ENCODE measurements at regions not wholly inside any gene's neighbourhood (a gene's known extent, or its start where the extent isn't known, plus 50 kb on each side); places are given as distances from the start of the nearest gene placed in this dataset.

GRCh38 chr1:54480525-54480848 lies 67.5 kb upstream of the ACOT11 start:
- Histone ChIP-seq H3K9me3 (ENCODE audit: control insufficient read depth, insufficient read depth, low read depth, low read length) (no peaks in the 10 kb centered on the region), H3K4me1 (ENCODE audit: control insufficient read depth, insufficient read depth, low read length) (no peaks in the 10 kb centered on the region), H3K4me3 (ENCODE audit: low read depth, low read length) (no peak overlapping the region), H3K36me3 (ENCODE audit: control insufficient read depth in 2 of 2, insufficient read depth in 1 of 2, low read length in 2 of 2) (no peaks in the 10 kb centered on the region), H3K27ac (ENCODE audit: extremely low read depth, low read depth, low read length) (no peak overlapping the region)
- POLR2A ChIA-PET, result no interaction called here
- TF ChIP-seq BCL11A (tag by site-specific recombination; IDR thresholded peaks at IDR 0.05; ENCODE audit: low read depth) (no peak), REST (tag by site-specific recombination; IDR thresholded peaks at IDR 0.05) (no peak), ZIC2 (tag by site-specific recombination; IDR thresholded peaks at IDR 0.05) (peak; percentile 59), ZNF555 (tag by site-specific recombination; conservative IDR thresholded peaks at IDR 0.05) (no peak), ZNF76 (tag by site-specific recombination; IDR thresholded peaks at IDR 0.05; ENCODE audit: borderline replicate concordance, low read depth) (no peak), ZNF843 (tag by site-specific recombination; IDR thresholded peaks at IDR 0.05) (no peak), GLIS1 (tag by site-specific recombination; IDR thresholded peaks at IDR 0.05) (0 out of 2 replicates have a peak, but pooled peaks have one; percentile 25)
- CTCF ChIA-PET, result interaction anchor here (0.7 to 1.1 kb wide), 3 partner anchors 9 to 342 kb away, joined by 3 to 4 read pairs (median 3); no protein-coding TSS in a partner anchor

GRCh38 chr1:54479841-54480524 lies 68.0 kb upstream of the ACOT11 start:
- CTCF ChIA-PET, result interaction anchor here (0.6 to 1.1 kb wide), 2 partner anchors 9 to 313 kb away, joined by 3 to 4 read pairs; no protein-coding TSS in a partner anchor
- no peaks in the 10 kb centered on the region for H3K36me3 ChIP-seq (ENCODE audit: control insufficient read depth in 2 of 2, insufficient read depth in 1 of 2, low read length in 2 of 2)
- no peak for TF ChIP-seq ZNF747 (tag by site-specific recombination; IDR thresholded peaks at IDR 0.05)
- TF ChIP-seq ZBTB6 (tag by site-specific recombination; IDR thresholded peaks at IDR 0.05), result no peak
- no peak for TF ChIP-seq ZNF610 (tag by site-specific recombination; IDR thresholded peaks at IDR 0.05; ENCODE audit: borderline replicate concordance)
- no peak for TF ChIP-seq ZNF560 (tag by site-specific recombination; IDR thresholded peaks at IDR 0.05; ENCODE audit: borderline replicate concordance)
- TF ChIP-seq MEIS1 (CRISPR knock-in tag; IDR thresholded peaks at IDR 0.05; ENCODE audit: borderline replicate concordance), result no peak
- TF ChIP-seq ZBTB26 (tag by site-specific recombination; optimal IDR thresholded peaks at IDR 0.05), result no peak
- no peak overlapping the region for H3K27ac ChIP-seq (ENCODE audit: extremely low read depth, low read depth, low read length)
- POLR2A ChIA-PET, result interaction anchor here (0.8 kb wide), 1 partner anchor 73 kb away, joined by 6 read pairs; no protein-coding TSS in a partner anchor
- no peaks in the 10 kb centered on the region for H3K9me3 ChIP-seq (ENCODE audit: control insufficient read depth, insufficient read depth, low read depth, low read length)
- no peak overlapping the region for H3K4me3 ChIP-seq (ENCODE audit: low read depth, low read length)
- H3K4me1 ChIP-seq (ENCODE audit: control insufficient read depth, insufficient read depth, low read length), result no peaks in the 10 kb centered on the region

GRCh38 chr1:54479251-54479650 lies 68.8 kb upstream of the ACOT11 start:
- H3K27ac ChIP-seq (ENCODE audit: extremely low read depth, low read depth, low read length), result no peak overlapping the region
- H3K9me3 ChIP-seq (ENCODE audit: control insufficient read depth, insufficient read depth, low read depth, low read length), result no peaks in the 10 kb centered on the region
- POLR2A ChIA-PET, result no interaction called here
- no peaks in the 10 kb centered on the region for H3K36me3 ChIP-seq (ENCODE audit: control insufficient read depth in 2 of 2, insufficient read depth in 1 of 2, low read length in 2 of 2)
- no peaks in the 10 kb centered on the region for H3K4me1 ChIP-seq (ENCODE audit: control insufficient read depth, insufficient read depth, low read length)
- CTCF ChIA-PET, result interaction anchor here (0.6 to 1.1 kb wide), 2 partner anchors 10 to 314 kb away, joined by 3 to 4 read pairs; no protein-coding TSS in a partner anchor
- no peak overlapping the region for H3K4me3 ChIP-seq (ENCODE audit: low read depth, low read length)
- no peak for TF ChIP-seq ZNF292 (tag by site-specific recombination; IDR thresholded peaks at IDR 0.05; ENCODE audit: borderline replicate concordance, low read depth)
- TF ChIP-seq ZNF239 (tag by site-specific recombination; IDR thresholded peaks at IDR 0.05), result no peak
- no peak for TF ChIP-seq ZNF791 (tag by site-specific recombination; IDR thresholded peaks at IDR 0.05)
- TF ChIP-seq ZNF2 (tag by site-specific recombination; IDR thresholded peaks at IDR 0.05), result no peak
- no peak for TF ChIP-seq ZNF785 (tag by site-specific recombination; IDR thresholded peaks at IDR 0.05)
- TF ChIP-seq ZNF223 (tag by site-specific recombination; IDR thresholded peaks at IDR 0.05), result no peak
- no peak for TF ChIP-seq ZNF449 (tag by site-specific recombination; IDR thresholded peaks at IDR 0.05)
- TF ChIP-seq KLF7 (tag by site-specific recombination; IDR thresholded peaks at IDR 0.05; ENCODE audit: borderline replicate concordance), result no peak
- TF ChIP-seq ZNF37A (tag by site-specific recombination; IDR thresholded peaks at IDR 0.05), result no peak

Measured in HEK293 (cell line).